Colonic mucosa (tissue), 4 donors: ENCODE measurements at regions not wholly inside any gene's neighbourhood (a gene's known extent, or its start where the extent isn't known, plus 50 kb on each side); places are given as distances from the start of the nearest gene placed in this dataset.

Experiments used
- DNase-seq: peaks from one replicate; pipeline ENCODE4 v3.0.0-alpha.2; 2020
- H3K27ac ChIP-seq: fragments of 200-600 bp; one replicate; pipeline ENCODE4 v1.8.0; 2021
- H3K27me3 ChIP-seq: fragments of 200-600 bp; one replicate; pipeline ENCODE4 v1.8.0; 2021
- H3K36me3 ChIP-seq: fragments of 200-600 bp; one replicate; pipeline ENCODE4 v1.8.0; 2021
- H3K4me1 ChIP-seq: fragments of 200-600 bp; one replicate; pipeline ENCODE4 v1.8.0; 2021; ENCODE audit warnings: mild to moderate bottlenecking
- H3K4me3 ChIP-seq: fragments of 200-600 bp; one replicate; pipeline ENCODE4 v1.8.0; 2021
- H3K9ac ChIP-seq, 2 donors: one replicate each; pipeline ENCODE4 v1.7.0; 2013; ENCODE audit warnings: control low read depth in 2 of 2, low read depth in 2 of 2, low read length in 2 of 2
- H3K9me3 ChIP-seq: fragments of 200-600 bp; one replicate; pipeline ENCODE4 v1.8.0; 2021
- CTCF ChIP-seq: fragments of 200-600 bp; IDR thresholded peaks from one replicate; pipeline ENCODE4 v1.8.0; 2022; ENCODE audit warnings: antibody characterized with exemption, mild to moderate bottlenecking
- intact Hi-C: fragments of 100-400 bp; cut with DNase I; formaldehyde crosslinking; loops from one replicate; pipeline ENCODE4 v1.14.1; 2022
- donor health status: healthy.
- donor health status: DM: no; HTN: no; CAD: no.
- donor health status: DM: no; HTN: no; CAD: no.

DNA sequence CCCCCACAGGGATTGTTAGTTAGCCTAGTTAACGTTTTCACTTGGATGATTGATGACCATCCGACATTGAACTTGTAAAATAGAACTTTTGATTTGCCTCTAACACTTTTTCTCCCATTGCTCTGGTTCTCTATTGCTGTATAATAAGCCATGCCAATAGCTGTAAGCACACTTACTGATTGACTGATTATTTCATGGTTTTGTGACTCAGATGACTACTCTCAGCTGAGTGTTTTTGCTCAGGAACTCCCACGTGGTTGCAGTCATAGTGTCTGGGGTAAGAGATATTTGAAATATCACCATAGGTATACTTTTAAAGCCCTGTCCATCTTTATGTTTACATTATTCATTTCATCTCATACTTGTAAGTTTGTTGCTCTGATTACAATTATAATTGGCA lies 1285.5 kb downstream of the STIM2 start:
- H3K4me1 ChIP-seq = no peaks in the 10 kb centered on the region
- no peak for TF ChIP-seq CTCF
- DNase-seq = no peak
- H3K27me3 ChIP-seq = no peaks in the 10 kb centered on the region
- H3K27ac ChIP-seq = no peak overlapping the region
- intact Hi-C loops = no loop called here
- H3K4me3 ChIP-seq = no peak overlapping the region
- no peaks in the 10 kb centered on the region for H3K9me3 ChIP-seq
- no peaks in the 10 kb centered on the region for H3K36me3 ChIP-seq
- no peak overlapping the region for H3K9ac ChIP-seq

- no peaks in the 10 kb centered on the region for H3K27me3 ChIP-seq
- no peaks in the 10 kb centered on the region for H3K9me3 ChIP-seq
- DNase-seq = no peak
- H3K9ac ChIP-seq = no peak overlapping the region
- H3K27ac ChIP-seq = no peak overlapping the region
- H3K4me3 ChIP-seq = no peak overlapping the region
- no peaks in the 10 kb centered on the region for H3K4me1 ChIP-seq
- intact Hi-C loops = no loop called here
- TF ChIP-seq CTCF = no peak
- no peaks in the 10 kb centered on the region for H3K36me3 ChIP-seq
Observed at GRCh38 chr4:28148221-28148620, 1287.6 kb downstream of the STIM2 start.

DNA sequence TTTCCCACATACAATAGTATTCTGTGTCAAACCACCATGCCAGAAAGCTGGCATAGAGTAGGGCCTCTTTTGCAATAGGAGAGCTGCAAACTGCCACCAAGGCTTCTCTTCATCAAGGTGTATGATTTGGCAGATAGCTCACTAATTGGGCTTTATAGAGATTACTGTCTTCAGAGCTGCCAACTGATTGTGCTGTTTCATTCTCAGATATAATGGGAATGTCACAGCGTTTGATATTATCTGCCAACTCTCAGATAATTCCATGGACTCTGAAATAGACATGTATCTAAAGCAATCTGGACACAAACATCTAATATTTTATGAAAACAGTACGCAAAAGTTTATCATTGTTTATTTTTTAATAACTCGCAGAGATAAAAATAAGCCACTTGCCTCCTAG lies 1289.1 kb downstream of the STIM2 start:
- no peak for DNase-seq
- no peak overlapping the region for H3K4me3 ChIP-seq
- no peaks in the 10 kb centered on the region for H3K9me3 ChIP-seq
- no peaks in the 10 kb centered on the region for H3K4me1 ChIP-seq
- intact Hi-C loops = no loop called here
- H3K9ac ChIP-seq = no peak overlapping the region
- no peak overlapping the region for H3K27ac ChIP-seq
- no peak for TF ChIP-seq CTCF
- H3K36me3 ChIP-seq = no peaks in the 10 kb centered on the region
- no peaks in the 10 kb centered on the region for H3K27me3 ChIP-seq

DNA sequence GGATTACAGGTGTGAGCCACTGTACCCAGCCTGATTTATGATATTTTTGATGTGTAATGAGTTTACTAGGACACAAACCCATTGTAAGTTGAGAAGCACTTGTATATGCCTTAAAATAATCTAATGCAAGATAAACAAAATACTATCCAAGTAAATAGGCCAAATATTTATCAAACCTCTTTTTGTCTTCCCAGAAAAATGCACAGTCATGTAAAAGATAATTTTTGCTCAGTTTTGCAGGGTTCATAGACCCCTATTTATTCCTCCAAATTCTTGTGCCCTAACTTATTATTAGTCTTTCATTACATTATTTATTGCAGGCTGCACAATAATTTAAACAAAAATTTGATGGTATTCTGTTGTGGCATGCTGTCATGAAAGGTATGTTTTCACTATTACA lies 1290.7 kb downstream of the STIM2 start:
- Histone ChIP-seq H3K27ac (no peak overlapping the region), H3K9ac (no peak overlapping the region), H3K4me1 (no peaks in the 10 kb centered on the region), H3K4me3 (no peak overlapping the region), H3K36me3 (no peaks in the 10 kb centered on the region), H3K27me3 (no peaks in the 10 kb centered on the region), H3K9me3 (no peaks in the 10 kb centered on the region)
- no peak for DNase-seq
- intact Hi-C loops = no loop called here
- TF ChIP-seq CTCF = no peak

- TF ChIP-seq CTCF = no peak
Observed at GRCh38 chr4:28167411-28167810, 1306.8 kb downstream of the STIM2 start.

GRCh38 chr4:28176942-28177341 lies 1316.3 kb downstream of the STIM2 start:
- intact Hi-C loops = no loop called here
- Histone ChIP-seq H3K36me3 (no peaks in the 10 kb centered on the region), H3K4me3 (no peak overlapping the region), H3K27ac (no peak overlapping the region), H3K4me1 (no peaks in the 10 kb centered on the region), H3K27me3 (no peaks in the 10 kb centered on the region), H3K9me3 (no peaks in the 10 kb centered on the region), H3K9ac (no peak overlapping the region)
- no peak for TF ChIP-seq CTCF
- no peak for DNase-seq

More at GRCh38 chr4:28167411-28167810, 1306.8 kb downstream of the STIM2 start:
- H3K9ac ChIP-seq = no peak overlapping the region
- no peaks in the 10 kb centered on the region for H3K36me3 ChIP-seq
- H3K27ac ChIP-seq = no peak overlapping the region
- no peak for DNase-seq
- H3K27me3 ChIP-seq = no peaks in the 10 kb centered on the region
- intact Hi-C loops = no loop called here
- no peak overlapping the region for H3K4me3 ChIP-seq
- H3K9me3 ChIP-seq = no peaks in the 10 kb centered on the region
- no peaks in the 10 kb centered on the region for H3K4me1 ChIP-seq
